HG02798 (cell line): ENCODE measurements at regions not wholly inside any gene's neighbourhood (a gene's known extent, or its start where the extent isn't known, plus 50 kb on each side); places are given as distances from the start of the nearest gene placed in this dataset.
"Not testable (repeated sequence)": the region's sequence is repeated elsewhere in the genome, so short reads cannot be mapped to it uniquely, and the experiment has no call there.

Experiments used
- ATAC-seq: cut with Tn5 transposase; IDR thresholded peaks from one replicate; pipeline ENCODE4 v1.9.1; 2021; ENCODE audit warnings: mild to moderate bottlenecking; ENCODE audit not compliant: unreplicated experiment, poor library complexity

DNA sequence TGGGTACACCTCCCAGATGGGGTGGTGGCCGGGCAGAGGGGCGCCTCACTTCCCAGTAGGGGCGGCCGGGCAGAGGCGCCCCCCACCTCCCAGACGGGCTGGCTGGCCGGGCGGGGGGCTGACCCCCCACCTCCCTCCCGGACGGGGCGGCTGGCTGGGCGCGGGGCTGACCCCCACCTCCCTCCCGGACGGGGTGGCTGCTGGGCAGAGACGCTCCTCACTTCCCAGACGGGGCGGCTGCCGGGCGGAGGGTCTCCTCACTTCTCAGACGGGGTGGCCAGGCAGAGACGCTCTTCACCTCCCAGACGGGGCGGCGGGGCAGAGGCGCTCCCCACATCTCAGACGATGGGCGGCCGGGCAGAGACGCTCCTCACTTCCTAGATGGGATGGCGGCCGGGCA lies 240.6 kb downstream of the IL20RB start:
- not testable (repeated sequence) for ATAC-seq

GRCh38 chr3:137199678-137200077 lies 241.9 kb downstream of the IL20RB start:
- peak; percentile 51 for ATAC-seq

GRCh38 chr3:137201066-137201465 lies 243.3 kb downstream of the IL20RB start:
- no peak for ATAC-seq

DNA sequence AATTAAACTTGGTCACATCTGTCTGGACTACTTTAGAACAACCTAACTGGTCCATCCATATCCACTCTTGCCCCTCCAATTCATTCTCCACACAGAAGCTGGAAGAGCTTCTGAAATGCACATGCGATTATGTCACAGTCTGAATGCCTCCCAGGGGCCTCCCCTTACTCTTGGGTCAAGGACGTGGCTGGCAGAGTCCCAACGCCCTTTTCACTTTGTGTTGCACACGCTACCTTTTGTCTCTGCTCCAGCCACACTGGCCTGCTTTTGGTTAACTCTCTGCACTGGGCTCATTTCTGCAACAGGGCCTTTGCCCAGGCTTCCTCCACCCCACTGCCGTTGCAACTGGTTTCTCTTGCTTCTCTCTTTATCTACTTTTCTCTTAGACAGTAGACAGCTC lies 245.2 kb downstream of the IL20RB start:
- no peak for ATAC-seq

DNA sequence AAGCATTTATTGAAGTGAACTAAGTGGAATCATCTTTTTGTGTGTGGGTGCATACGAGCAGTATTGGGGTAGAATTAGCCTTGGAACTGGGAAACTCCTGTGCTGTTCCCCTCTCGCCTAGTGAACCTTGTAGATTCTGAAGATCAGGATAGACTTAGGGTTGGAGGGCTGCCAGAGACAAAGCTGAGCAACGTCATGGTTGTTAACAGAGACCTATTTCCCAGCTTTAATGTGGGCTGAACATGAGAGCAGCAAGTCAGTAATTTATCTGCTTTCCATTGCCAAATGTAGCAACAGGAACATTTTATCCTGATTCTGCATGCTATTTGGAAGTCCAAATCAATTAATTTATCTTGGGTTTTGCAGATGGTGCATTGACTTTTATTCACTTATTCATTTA lies 246.6 kb downstream of the IL20RB start:
- ATAC-seq = no peak

DNA sequence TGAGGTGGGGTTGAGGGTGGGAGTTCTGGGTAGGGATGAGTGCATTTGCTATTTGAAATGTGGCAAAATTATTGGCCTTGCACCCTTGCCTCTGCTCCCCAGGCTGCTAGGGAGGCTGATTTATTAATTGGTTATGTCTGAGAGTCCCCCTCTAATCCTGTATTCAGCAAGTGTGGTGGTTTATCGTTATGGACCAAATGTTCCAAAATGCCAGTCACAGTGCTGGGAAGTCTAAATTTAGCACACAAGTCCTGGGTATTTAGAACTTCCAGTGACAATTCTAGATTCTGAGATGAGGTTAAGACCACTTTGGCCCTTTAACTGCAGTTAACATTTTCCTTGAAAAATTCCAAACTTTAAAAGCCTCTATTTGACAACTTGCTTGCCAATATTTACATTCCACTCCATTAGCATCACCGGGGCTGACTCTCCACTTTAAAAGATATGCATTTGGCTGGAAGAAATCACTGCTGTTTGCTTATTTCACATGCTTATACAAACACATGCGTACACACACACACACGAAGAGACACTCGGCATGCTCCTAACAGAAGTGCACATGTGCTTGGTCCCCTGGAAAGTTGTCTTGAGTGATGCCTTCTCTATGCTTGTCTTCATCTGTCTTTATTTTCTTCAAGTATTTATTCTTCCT lies 247.7 kb downstream of the IL20RB start:
- no peak for ATAC-seq

DNA sequence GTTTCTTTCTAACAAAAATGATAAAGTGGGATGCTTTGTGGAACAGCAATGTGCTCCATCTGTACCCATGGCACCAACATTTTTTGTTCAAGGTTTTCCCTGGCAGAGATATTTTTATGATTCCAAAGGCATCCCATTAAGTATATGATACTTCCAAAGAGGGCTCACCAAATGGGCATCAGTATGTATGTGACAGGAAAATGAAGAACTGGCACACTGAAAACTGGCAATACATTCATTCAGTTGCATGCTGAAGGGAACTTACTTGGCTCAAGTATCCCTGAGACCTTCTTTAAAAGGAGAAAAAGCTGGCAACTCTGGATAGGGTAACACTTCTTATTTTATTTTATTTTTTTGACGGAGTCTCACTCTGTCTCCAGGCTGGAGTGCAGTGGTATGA lies 249.8 kb downstream of the IL20RB start:
- no peak for ATAC-seq

DNA sequence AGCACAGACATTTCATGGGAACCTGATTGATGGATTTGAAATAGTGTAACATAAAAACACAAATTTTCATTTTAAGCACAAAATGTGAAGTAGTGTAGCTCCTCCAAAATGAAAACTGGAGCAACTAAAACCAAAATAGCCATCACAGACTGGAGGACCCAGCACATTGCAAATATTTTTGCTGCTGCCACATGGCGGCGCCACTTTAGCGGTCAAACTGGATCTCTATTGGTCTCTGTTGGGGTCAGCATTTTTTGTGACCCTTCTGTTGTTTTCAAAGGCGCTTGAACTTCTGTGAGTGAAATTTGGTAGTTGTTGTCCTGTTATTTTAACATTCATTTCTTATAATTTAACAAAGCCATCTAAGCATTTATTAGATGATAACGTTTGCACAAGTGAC lies 259.9 kb downstream of the IL20RB start:
- no peak for ATAC-seq

- no peak for ATAC-seq
Measured at GRCh38 chr3:137219801-137220445, 262.1 kb downstream of the IL20RB start.

DNA sequence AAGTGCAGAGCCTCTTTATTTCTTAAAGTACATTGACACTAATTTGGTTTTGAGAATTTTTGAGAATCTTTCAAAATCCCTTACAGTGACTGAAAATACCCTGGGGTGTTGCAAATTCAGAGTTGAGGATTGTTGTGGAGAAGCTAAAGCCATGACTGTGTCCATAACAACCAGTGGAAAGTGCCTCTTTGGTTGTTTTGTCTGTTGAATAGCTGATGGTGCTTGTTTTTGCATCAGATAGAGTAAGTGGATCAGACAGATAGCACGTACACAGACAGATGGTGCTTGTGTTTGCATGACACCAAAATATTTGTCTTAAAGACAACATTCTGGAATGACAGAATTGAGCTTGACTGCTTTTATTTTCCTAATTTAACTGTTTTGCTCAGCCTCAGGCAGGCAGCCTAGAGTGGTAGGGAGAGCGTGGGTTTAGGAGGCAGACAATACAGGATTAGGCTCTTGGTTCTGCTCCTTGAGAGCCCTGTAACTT lies 265.0 kb downstream of the IL20RB start:
- ATAC-seq = no peak

DNA sequence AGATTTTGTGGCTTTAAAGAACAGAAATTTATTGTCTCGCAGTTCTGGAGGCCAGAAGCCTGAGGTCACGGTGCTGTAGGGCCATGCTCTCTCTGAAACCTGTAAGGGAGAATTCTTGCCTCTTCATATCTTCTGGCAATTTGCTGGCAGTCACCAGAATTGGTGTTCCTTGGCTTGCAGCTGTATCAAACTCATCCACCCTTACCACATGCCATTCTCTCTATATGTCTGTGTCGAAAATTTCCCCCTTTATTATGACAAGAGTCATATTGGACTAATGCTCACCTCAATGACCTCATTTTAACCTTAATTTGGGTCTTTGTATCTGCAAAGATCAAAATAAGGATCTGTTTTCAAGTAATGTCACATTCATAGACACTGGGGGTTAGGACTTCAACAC lies 266.7 kb downstream of the IL20RB start:
- no peak for ATAC-seq

DNA sequence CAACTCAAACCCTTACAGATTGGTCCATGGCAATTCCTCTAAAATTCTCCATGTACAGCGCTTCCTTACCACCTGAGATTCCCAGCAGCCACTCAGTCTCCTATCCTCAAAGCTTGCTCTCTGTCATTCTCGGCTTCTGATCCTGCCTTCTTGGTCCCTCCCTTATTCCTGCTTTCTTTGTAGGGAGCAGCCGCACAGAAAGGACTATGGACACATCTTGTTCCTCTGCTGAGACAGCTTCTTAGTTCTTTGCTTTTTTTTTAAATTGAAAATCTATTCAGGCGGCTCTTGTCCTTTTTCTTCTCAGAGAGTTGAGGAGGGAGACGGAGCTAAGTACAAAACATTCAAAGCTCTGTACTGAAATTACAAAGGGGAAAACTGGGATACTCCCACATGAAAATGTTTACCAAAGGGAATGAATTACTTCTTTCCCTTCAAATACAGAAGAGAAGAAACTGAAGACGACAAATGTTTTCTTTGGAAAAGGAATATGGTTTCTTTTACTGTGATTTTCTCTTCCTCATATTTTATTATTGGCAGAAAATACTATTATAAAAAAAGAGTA lies 285.1 kb downstream of the IL20RB start:
- no peak for ATAC-seq

DNA sequence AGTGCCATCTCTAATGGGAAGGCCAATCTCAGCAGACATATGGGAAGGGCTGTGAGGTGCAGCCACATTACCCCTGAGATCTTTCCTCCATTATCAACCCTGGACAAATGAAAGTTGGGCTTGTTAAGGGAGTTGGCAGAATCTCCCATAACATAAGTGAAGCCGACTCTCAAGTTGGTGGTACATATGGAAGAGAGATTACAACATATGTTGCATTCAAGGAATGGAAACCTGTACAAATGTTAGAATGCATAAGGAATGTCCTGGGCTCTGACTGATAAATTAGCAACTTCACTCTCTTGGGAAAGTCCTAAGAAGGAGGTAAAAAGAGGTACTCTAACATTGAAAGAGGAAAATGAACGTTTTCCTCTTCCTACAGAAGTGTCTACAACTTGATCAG lies 288.7 kb downstream of the IL20RB start:
- no peak for ATAC-seq

DNA sequence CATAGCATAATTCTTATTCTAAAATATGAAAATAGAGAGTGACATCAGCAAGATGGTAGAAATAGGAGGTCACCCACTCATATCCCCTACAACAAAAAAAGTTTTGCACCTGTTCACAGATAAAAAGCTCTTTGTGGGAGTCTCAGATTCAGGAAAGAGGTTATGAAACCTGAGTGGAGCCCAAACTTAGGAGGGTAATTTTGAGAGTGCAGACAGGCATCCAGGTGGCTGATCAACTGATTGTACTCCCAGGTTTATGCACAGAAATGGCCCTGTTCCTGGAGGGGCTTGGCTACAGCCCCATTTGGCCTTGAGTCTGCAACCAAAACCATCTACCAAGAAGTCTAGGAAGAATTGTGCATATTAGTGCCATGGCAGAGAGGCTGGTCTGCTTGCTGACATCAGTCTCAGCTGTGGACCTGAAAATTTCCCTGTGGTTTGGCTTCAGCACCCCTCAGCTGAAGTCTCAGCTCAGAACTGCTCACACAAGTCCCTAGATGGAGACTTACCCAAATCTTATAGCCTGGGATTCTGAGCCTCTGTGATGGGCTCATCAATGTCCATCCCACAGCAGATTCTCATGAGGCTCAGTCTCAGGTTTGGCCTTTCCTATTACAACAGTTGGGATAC lies 291.6 kb downstream of the IL20RB start:
- ATAC-seq = peak; percentile 81

- ATAC-seq = no peak
Measured at GRCh38 chr3:137259089-137259488, 301.3 kb downstream of the IL20RB start.

GRCh38 chr3:137259701-137260100 lies 301.9 kb downstream of the IL20RB start:
- ATAC-seq = no peak

- no peak for ATAC-seq
Measured at GRCh38 chr3:137264071-137264820, 306.5 kb downstream of the IL20RB start.

DNA sequence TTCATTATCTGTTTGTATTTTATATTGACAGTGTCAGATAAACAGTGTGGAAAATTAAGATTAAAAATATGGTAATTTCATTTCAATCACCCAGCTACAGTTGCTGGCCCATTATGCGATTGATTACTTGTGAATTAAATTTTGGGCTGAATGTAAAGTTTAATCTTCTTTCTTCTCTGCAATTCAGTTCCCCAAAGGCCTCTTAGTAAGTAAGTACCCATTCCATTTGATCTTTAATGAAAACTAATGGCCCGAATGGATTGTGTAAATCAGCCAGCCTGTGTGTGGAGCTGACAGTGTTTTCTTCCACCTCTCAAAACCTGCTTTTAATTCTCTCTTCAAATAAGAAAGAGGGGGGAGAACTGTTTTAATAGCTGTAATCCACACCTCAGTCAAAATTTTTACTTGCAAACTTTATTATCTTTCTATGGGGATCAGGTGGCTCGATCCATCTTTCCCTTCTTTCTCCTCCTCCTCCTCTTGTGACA lies 307.1 kb downstream of the IL20RB start:
- ATAC-seq = no peak

DNA sequence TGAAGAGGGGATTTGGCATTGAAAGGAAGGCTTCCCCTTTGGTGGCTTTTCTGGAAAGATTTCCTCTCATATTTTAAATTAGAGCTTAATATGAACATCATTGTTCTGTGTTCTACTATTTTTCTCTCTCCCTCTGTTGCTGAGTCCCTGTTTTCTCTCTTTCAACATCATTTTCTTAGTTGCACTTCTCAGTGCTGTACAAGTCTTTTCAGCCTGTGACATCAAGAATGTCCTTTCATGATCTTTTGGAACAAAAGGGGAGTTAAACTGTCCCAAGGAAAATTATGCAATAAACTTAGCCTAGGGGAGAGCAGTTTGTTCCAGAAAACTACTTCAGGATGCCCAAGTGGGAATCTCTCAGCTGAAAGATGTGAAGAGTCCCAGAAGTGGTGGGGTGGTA lies 325.1 kb downstream of the IL20RB start:
- no peak for ATAC-seq

DNA sequence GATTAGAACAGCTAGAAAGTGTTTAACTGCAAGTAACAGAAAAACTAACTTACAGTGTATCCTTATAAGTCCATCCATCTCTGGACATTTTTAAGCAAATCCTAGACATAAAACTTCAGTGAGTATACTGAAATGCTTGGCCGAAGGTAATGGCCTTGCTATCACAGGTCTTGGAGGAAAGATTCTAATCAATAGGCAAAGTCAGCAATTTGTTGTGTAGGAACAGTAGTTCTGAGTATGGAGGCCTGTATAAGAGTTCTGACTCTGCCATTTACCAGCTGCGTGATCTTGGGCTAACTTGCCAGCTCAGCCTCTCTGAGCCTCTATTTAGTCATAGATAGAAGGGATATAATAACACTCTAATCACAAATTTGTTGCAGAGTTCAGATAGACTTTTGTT lies 328.1 kb downstream of the IL20RB start:
- no peak for ATAC-seq

DNA sequence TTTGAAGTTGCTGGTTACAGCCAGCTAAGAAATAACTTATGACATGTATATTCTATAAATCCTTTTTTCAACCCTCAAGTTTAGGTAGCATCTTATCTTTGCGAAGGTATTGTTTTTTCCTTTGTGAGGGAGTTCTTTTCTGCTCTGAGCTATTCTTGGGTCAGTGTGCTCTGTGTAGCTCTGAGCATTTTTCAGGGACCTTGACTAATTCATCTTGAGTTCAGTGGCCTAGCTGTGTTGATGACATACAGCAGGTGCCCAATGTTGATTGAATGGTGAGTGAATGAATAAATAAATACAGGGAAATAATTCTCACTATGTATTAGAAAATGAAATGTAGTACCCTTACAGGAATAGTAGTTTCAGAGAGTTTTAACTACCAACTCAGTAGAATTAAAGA lies 335.3 kb downstream of the IL20RB start:
- ATAC-seq = no peak
